ENCODE measurements at regions not wholly inside any gene's neighbourhood (a gene's known extent, or its start where the extent isn't known, plus 50 kb on each side); places are given as distances from the start of the nearest gene placed in this dataset.

GRCh38 chr10:3685384-3685783 is 99.6 kb downstream of the KLF6 start:
- no peak for TF ChIP-seq CTCF (IDR thresholded peaks at IDR 0.05)
- TF ChIP-seq POLR2A (IDR thresholded peaks at IDR 0.05): no peak

All from vagina (tissue), 2 donors.